SK-N-SH treated with all-trans-retinoic acid at 6 μM for 48 hours (cell line): ENCODE measurements at regions not wholly inside any gene's neighbourhood (a gene's known extent, or its start where the extent isn't known, plus 50 kb on each side); places are given as distances from the start of the nearest gene placed in this dataset.

Experiments used
- ARNTL ChIP-seq: fragments of 450-650 bp; formaldehyde crosslinking; IDR thresholded peaks from 2 replicates; pipeline ENCODE4 v1.5.0; 2020; ENCODE audit warnings: low read depth, mild to moderate bottlenecking, moderate library complexity, borderline replicate concordance
- CREB5 ChIP-seq: fragments of 250-450 bp; sonication (Bioruptor Pico); IDR thresholded peaks from 2 replicates; pipeline ENCODE4 v1.5.1; 2020; ENCODE audit warnings: low read depth, mild to moderate bottlenecking, moderate library complexity
- PATZ1 ChIP-seq: fragments of 250-450 bp; sonication (Bioruptor Pico); IDR thresholded peaks from 2 replicates; pipeline ENCODE4 v1.8.0; 2020; ENCODE audit warnings: mild to moderate bottlenecking, moderate library complexity, borderline replicate concordance
- RARB ChIP-seq: fragments of 250-450 bp; sonication (Bioruptor Pico); IDR thresholded peaks from 2 replicates; pipeline ENCODE4 v1.8.0; 2021; ENCODE audit warnings: mild to moderate bottlenecking, moderate library complexity
- ZFP30 ChIP-seq: fragments of 450-650 bp; formaldehyde crosslinking; IDR thresholded peaks from 2 replicates; pipeline ENCODE4 v1.5.0; 2022; ENCODE audit warnings: mild to moderate bottlenecking, moderate library complexity
- ZNF565 ChIP-seq: fragments of 450-650 bp; formaldehyde crosslinking; conservative IDR thresholded peaks from 2 replicates; pipeline ENCODE4 v1.5.0; 2020; ENCODE audit warnings: low read depth, mild to moderate bottlenecking, moderate library complexity
- TF ChIP-seq, protein P1 (sequence below): fragments of 250-450 bp; sonication (Bioruptor Pico); IDR thresholded peaks from 2 replicates; pipeline ENCODE4 v1.5.1; 2021; ENCODE audit warnings: mild to moderate bottlenecking, moderate library complexity

DNA sequence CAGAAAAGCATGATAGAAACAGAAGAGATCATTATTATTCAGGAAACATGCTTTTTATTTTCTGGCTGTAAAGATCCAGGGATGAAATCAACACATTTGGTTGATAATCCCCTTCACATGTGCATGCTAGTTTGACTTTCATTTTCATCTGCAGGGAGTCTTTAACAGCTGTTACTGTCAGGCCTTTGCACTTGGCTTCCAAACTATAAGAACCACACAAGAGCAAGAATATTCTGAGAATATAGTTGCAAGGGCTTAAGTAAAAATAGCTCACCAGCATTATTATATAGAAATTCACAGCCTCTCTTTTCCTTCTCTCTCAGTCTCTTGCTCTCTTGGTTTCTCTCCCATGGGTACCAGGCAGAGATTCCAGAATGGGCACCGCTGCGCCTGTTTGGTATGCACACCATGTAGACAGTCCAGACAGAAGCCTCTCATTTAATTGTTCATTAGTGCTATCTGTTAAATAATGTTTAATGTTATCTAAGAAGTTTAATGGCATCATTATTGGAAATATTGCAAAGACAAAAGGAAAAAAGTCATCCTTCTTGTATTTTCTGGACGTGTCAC is 622.3 kb upstream of the PLXNA2 start:
- no peak for TF ChIP-seq CREB5 (CRISPR knock-in tag)
- TF ChIP-seq ARNTL (CRISPR knock-in tag): no peak
- no peak for TF ChIP-seq PATZ1 (CRISPR knock-in tag)
- no peak for TF ChIP-seq RARB (CRISPR knock-in tag)
- TF ChIP-seq, protein P1, sequence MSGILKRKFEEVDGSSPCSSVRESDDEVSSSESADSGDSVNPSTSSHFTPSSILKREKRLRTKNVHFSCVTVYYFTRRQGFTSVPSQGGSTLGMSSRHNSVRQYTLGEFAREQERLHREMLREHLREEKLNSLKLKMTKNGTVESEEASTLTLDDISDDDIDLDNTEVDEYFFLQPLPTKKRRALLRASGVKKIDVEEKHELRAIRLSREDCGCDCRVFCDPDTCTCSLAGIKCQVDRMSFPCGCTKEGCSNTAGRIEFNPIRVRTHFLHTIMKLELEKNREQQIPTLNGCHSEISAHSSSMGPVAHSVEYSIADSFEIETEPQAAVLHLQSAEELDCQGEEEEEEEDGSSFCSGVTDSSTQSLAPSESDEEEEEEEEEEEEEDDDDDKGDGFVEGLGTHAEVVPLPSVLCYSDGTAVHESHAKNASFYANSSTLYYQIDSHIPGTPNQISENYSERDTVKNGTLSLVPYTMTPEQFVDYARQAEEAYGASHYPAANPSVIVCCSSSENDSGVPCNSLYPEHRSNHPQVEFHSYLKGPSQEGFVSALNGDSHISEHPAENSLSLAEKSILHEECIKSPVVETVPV (CRISPR knock-in tag): no peak
- no peak for TF ChIP-seq ZFP30
- TF ChIP-seq ZNF565 (CRISPR knock-in tag): no peak
